CD4-positive, alpha-beta T cell treated with Interleukin-4 for 1 hour (primary cell): ENCODE measurements at regions not wholly inside any gene's neighbourhood (a gene's known extent, or its start where the extent isn't known, plus 50 kb on each side); places are given as distances from the start of the nearest gene placed in this dataset.

Experiments
- DNase-seq, 2 donors: peaks; one replicate each; pipeline ENCODE4 v3.0.0-alpha.2; 2020 to 2022

- no peak for DNase-seq
These were observed 265.5 kb upstream of the ZNF608 start for GRCh38 chr5:125011947-125012346.

- DNase-seq, result no peak
These were observed 266.4 kb upstream of the ZNF608 start for GRCh38 chr5:125012727-125013451.

DNA sequence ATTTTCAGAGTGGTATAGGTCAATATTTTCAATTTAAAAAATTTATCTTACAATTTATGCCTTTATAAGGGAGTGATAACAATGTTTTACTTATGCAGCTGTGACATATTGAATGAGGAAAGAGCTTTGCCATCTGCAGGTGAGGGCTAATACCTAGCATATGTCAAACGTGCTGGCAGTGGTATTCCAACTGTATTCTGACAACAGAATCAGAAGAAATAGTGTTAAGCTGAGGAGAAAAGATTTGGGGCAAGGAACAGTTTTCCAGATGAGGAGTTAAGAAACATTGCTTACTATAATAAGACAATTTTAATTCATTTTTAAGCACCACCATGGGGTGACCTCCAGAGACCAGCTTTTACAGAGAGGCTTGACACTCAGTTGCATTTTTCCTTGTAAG lies 267.8 kb upstream of the ZNF608 start:
- DNase-seq, result no peak

DNA sequence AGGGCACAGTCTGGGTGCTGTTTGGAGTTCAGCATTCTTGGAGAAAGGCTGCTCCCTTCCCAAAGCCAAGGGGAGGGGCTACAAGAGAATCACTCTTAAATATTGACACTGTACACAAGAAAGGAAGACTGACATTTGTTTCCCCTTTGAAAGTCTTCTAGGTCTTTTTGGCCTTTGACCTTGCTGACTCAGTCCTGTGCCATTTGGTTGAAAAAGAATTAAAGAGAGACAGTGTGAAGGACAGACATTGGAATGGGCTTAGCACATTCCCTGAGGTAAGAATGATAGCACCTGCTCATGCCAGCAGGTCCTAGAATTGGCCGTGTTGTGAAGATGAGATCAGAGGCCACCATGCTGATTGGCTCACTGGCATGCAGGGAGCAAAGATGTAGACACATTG lies 271.4 kb upstream of the ZNF608 start:
- DNase-seq, result no peak

DNA sequence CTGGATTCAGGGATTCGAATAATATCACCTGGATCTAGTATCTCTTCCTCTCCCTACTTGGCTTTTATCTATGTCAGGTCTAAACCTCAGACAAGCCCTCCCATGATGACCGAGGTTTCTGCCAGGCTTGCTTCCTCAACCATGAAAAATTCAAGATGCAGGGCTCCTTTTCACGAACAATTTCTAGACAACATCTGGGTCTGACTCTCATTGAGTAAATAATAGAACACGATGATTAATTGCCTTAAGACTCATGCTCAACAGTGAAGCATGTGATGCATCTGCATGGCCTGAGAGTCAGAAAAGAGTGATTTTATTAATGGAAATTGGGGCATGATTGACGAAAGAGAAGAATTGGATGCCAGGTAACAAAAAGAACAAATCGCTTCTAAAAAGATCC lies 277.2 kb upstream of the ZNF608 start:
- DNase-seq, result no peak

GRCh38 chr5:125026867-125027731 lies 280.7 kb upstream of the ZNF608 start:
- DNase-seq, result no peak

DNA sequence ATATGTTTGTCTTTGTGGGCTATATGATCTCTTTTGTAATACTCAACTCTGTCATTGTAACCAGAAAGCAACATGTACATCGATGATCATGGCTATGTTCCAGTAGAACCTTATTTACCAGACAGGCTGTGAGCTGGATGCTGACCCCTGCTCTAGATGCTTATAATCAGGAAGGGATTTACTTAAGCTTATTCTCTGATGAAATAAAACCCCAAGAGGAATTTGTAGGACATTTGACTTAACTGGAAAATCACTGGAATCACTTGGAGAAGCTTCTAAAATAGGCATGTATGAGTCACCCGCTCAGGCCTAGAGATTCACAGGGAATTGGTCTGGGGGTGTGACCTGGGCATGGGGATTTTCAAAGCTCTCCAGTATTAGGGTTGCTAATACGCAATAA lies 285.8 kb upstream of the ZNF608 start:
- DNase-seq, result no peak

DNA sequence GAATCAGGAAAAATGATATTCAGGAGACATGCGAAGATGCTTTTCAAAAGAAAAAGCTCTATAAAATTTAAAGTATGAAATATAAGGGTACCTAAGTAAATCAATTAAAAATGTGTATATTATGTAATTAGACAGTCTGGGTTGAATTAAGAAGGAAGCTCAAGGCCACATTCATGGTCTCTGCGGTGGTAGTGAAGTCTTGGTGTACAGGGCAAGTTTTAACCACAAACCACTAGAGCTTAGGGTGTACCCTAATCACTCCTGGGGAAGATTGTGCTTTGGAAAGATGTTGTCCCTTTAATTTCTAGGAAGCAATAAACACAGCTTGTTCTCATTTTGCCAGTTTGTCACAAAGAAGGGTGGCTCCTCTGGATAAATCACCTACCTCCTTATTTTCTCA lies 287.2 kb upstream of the ZNF608 start:
- no peak for DNase-seq

GRCh38 chr5:125034331-125034730 lies 287.9 kb upstream of the ZNF608 start:
- DNase-seq, result no peak

DNA sequence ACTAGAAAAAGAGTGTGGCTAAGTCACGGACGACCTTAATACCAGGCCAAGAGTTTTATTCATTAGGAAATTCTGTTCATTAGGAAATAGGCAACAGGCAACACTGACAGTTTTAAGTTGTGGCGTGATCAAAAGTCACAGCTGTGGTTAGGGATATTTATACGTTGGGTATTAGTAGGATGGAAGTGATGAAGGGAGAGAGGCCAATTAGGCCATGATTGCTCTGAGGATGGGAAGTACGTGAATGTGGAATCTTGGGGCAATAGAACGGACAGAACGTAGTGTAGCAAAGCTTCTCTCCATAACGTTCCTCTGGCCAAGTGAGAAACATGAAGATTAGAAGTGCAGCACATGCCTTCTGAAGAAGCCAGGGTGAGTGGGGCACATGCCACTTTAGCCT lies 290.1 kb upstream of the ZNF608 start:
- DNase-seq, result no peak

- no peak for DNase-seq
These were observed 290.6 kb upstream of the ZNF608 start for GRCh38 chr5:125037020-125037419.

GRCh38 chr5:125037530-125037929 lies 291.1 kb upstream of the ZNF608 start:
- DNase-seq, result no peak

- DNase-seq, result no peak
These were observed 292.0 kb upstream of the ZNF608 start for GRCh38 chr5:125038477-125038876.

DNA sequence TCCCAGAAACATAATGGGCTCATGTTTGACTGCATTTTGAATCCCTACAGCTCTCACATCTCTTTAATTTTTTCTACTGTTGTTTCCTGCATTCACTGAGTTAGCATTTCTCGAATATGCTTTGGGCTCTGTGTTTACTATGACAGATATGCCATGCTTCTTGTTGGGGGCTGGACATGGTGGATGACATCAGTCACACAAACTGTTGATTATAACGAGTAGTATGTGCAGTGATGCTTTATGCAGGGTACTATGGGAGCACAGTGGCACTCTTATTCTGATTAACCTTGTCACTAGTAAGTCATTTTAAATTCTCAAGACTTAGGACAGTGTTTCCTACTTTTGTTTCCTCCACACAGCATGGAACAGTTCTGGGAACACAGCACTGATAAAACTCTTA lies 295.4 kb upstream of the ZNF608 start:
- DNase-seq, result no peak

DNA sequence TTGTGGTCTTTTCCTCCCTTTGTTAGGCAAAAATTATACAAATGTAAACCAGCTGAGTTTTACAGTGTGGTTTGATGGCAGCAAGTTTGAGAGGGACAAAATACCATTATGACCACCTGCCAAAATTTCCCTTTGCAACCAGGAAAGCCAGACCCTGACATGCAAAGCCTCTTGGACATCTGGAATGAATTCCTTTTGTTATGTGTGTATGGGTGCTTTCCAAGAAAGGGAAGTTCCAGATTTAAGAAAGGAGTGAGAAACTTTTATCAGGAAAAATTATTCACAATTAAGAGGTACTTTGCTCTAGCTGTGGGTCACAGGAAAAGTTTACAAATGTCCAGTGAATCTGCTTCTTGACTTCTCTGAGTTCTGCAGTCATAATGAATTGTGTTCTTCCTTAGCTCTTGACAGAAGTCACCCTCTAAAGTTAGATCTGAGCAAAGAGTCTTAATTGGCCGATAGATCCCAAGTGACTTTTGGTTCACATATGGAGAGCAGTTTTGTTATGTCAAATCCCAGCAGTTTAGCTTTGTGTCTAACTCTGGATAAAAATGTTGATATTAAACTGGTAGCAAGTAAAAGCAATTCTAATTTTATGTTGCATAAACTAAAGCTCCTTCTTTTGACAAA lies 295.9 kb upstream of the ZNF608 start:
- DNase-seq, result no peak

- DNase-seq, result no peak
These were observed 297.4 kb upstream of the ZNF608 start for GRCh38 chr5:125043781-125044391.

DNA sequence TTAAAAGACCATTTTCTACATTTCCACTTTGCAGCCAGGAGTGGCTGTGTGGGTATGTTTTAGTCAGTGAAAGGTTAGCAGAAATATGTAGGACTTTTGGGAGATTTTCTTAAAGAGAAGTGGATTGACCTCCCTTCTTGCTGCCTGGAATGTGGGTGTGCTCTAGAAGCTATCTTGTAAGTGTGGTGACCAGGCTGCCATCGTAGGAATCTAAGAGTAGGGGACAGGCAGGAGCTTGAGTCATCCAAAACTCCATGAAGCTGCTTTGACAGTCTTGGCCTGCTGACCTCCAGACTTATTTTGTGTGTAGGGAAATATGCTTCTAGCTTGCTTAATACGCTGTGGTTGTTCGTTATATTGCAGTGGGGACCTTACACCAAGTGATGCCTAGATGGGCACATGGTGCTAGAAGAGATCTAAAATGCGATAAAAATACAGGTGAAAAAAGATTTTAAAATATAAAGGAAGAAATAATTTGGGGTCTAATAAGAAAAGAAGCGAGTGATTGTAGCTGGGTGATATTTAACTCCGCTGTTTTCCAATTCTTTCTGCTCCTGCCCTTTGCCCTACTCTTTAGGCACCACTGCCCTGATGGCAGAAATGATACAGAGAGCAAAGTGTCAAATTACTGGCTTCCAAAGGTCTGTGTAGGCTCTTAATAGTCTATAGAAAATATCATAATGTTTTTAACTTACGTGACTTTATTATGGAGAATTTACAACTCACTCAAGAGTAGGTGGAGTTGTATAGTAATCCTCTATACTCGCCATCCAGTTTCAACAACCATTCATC lies 298.2 kb upstream of the ZNF608 start:
- no peak for DNase-seq

GRCh38 chr5:125045646-125046045 lies 299.2 kb upstream of the ZNF608 start:
- no peak for DNase-seq

DNA sequence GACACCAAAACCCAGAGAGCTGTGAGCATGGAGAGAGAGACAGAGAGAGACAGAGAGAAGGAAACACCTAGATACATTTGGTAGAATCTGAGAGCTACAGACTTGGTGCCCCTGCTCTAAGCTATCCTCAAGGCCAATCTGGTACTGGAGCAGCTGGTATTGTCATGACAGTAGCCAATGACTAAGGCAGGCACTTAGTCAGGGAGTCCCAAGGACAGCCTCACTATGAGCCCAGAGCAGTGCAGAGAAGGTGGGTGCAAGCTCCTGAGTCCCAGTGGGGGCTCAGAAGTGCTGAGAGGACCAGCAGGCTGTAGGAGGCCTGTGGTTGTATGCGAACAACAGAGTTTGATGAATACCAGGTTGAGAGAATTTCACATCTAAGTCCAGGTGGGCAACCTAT lies 300.4 kb upstream of the ZNF608 start:
- no peak for DNase-seq

- no peak for DNase-seq
These were observed 301.4 kb upstream of the ZNF608 start for GRCh38 chr5:125047871-125048270.

DNA sequence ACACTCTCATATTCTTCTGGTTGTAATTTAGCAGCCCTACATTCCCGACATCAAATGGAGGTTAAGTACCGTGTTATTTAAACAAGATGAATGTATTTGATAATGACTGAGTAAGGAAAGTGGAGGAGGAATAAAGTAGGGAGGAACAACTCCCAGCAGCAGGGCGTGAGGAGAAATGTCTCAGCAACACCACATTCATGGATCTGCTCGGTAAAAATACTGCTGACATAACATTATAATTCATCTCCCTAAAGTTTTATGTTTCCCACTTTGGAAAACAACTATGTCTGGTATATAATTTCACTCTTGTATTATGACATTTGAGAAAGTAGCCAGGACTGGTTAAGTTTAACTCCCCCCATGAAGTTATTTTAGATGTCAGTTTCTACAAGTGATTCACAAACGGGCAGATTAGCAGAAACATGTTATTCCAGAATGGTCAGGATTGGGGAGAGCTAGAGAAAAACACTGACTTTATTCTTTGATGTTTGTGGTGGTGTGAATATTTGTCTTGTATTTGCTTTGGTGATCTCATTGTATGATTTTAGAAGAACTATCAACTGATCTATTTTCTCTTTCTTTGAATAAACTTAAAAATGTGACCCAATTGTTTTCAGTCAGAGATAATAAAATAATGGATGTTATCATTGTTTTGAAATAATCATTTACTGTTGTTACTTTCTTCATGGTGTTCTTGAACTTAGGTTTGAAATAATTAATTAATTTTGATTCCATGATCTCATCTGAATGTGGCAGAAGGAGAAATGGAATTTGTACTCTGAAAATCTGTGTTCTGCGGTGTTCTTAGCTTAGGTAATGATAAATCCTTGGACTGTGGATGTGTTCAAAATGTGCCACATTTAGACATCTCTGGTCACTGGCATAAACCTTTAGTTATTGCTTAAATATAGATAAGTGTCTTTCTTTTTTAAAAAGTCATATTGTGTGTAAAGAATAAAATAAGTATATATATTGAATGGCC lies 303.6 kb upstream of the ZNF608 start:
- DNase-seq, result no peak
